AML-193 (cell line): ENCODE measurements at regions not wholly inside any gene's neighbourhood (a gene's known extent, or its start where the extent isn't known, plus 50 kb on each side); places are given as distances from the start of the nearest gene placed in this dataset.
A peak's percentile ranks its signal among the peaks of the same experiment; 100 is the strongest.

Source experiments
- DNase-seq, 2 experiments: peaks; one replicate each; lab custom pipeline; 2025; lab: John Stamatoyannopoulos, UW

- DNase-seq = no peak
These were observed 352.7 kb upstream of the CDH20 start for GRCh38 chr18:60980422-60981005.

- no peak for DNase-seq
These were observed 351.4 kb upstream of the CDH20 start for GRCh38 chr18:60981682-60982328.

- no peak for DNase-seq
These were observed 350.9 kb upstream of the CDH20 start for GRCh38 chr18:60982329-60982695.

- DNase-seq = no peak
These were observed 350.3 kb upstream of the CDH20 start for GRCh38 chr18:60982928-60983327.

- no peak for DNase-seq
These were observed 348.7 kb upstream of the CDH20 start for GRCh38 chr18:60984510-60984909.

GRCh38 chr18:60987963-60988362, 345.3 kb upstream of the CDH20 start:
- DNase-seq = no peak

GRCh38 chr18:60996326-60996725, 336.9 kb upstream of the CDH20 start:
- no peak for DNase-seq

- no peak for DNase-seq
These were observed 336.4 kb upstream of the CDH20 start for GRCh38 chr18:60996822-60997221.

GRCh38 chr18:61001138-61001537, 332.1 kb upstream of the CDH20 start:
- DNase-seq = no peak

GRCh38 chr18:61006687-61007224, 326.5 kb upstream of the CDH20 start:
- no peak for DNase-seq

GRCh38 chr18:61019338-61020301, 313.6 kb upstream of the CDH20 start:
- no peak for DNase-seq

GRCh38 chr18:61025596-61025995, 307.6 kb upstream of the CDH20 start:
- DNase-seq = no peak

- no peak for DNase-seq
These were observed 301.6 kb upstream of the CDH20 start for GRCh38 chr18:61031626-61032025.

GRCh38 chr18:61034580-61034979, 298.6 kb upstream of the CDH20 start:
- no peak for DNase-seq

- no peak for DNase-seq
These were observed 294.0 kb upstream of the CDH20 start for GRCh38 chr18:61039251-61039650.

GRCh38 chr18:61047794-61048193, 285.4 kb upstream of the CDH20 start:
- no peak for DNase-seq

- DNase-seq = no peak
These were observed 275.8 kb upstream of the CDH20 start for GRCh38 chr18:61057443-61057842.

GRCh38 chr18:61062258-61062657, 271.0 kb upstream of the CDH20 start:
- no peak for DNase-seq

GRCh38 chr18:61064911-61065310, 268.3 kb upstream of the CDH20 start:
- DNase-seq = no peak

GRCh38 chr18:61076986-61077385, 256.2 kb upstream of the CDH20 start:
- no peak for DNase-seq

GRCh38 chr18:61079714-61080113, 253.5 kb upstream of the CDH20 start:
- DNase-seq = peak; percentile 17 to 26

- DNase-seq = no peak
These were observed 252.2 kb upstream of the CDH20 start for GRCh38 chr18:61080954-61081528.
